SK-N-SH (cell line): ENCODE measurements at regions not wholly inside any gene's neighbourhood (a gene's known extent, or its start where the extent isn't known, plus 50 kb on each side); places are given as distances from the start of the nearest gene placed in this dataset.

ENCODE experiments used
- CTCF ChIA-PET: fragments of 300-600, 350-600 bp; formaldehyde crosslinking; extraction: SDS; loops from one replicate; lab custom pipeline; 2021; lab: Yijun Ruan, JAX
- POLR2A ChIA-PET: fragments of 350-600 bp; sonication (Branson Sonifier 250); formaldehyde crosslinking; extraction: SDS; loops from one replicate; lab custom pipeline; 2020; ENCODE audit warnings: antibody characterized with exemption, inconsistent platforms; lab: Yijun Ruan, JAX
- DNase-seq: peaks from one replicate; pipeline ENCODE4 v3.0.0; 2012
- H2AFZ ChIP-seq: fragments of 200-600 bp; sonication (generic); 2 replicates; pipeline ENCODE4 v1.8.1; 2016; ENCODE audit warnings: antibody characterized with exemption, mild to moderate bottlenecking, low read depth
- H3F3A ChIP-seq: fragments of 200-600 bp; sonication (generic); replicated peaks from 2 replicates; pipeline ENCODE3; 2016; ENCODE audit warnings: antibody characterized with exemption, mild to moderate bottlenecking; ENCODE audit not compliant: insufficient read depth
- H3K27ac ChIP-seq, 2 experiments: fragments of 200-500 bp in 1 of 2; fragments of 200-600 bp in 1 of 2; sonication (Bioruptor generic) in 1 of 2; sonication (generic), shearing (Covaris generic) in 1 of 2; 2 replicates each; pipeline versions ENCODE4 v1.5.1 to v1.6.1; 2014 to 2016; ENCODE audit warnings: low read depth in 2 of 2, inconsistent platforms in 1 of 2, low read length in 1 of 2, mild to moderate bottlenecking in 1 of 2, mixed read lengths in 1 of 2
- H3K27me3 ChIP-seq: fragments of 200-600 bp; sonication (generic), shearing (Covaris generic); 2 replicates; pipeline ENCODE4 v1.6.1; 2016; ENCODE audit warnings: mixed run types; ENCODE audit not compliant: insufficient read depth
- H3K36me3 ChIP-seq, 2 experiments: fragments of 200-500 bp in 1 of 2; fragments of 200-600 bp in 1 of 2; sonication (Bioruptor generic) in 1 of 2; sonication (generic) in 1 of 2; replicated peaks in 1 of 2; 2 replicates each; pipeline versions ENCODE3 to v1.5.1; 2014 to 2016; ENCODE audit warnings: low read length in 1 of 2, mild to moderate bottlenecking in 1 of 2; ENCODE audit not compliant: insufficient read depth in 2 of 2, control insufficient read depth in 1 of 2
- H3K4me1 ChIP-seq, 2 experiments: fragments of 200-500 bp in 1 of 2; fragments of 200-600 bp in 1 of 2; sonication (Bioruptor generic) in 1 of 2; sonication (generic), shearing (Covaris generic) in 1 of 2; 2 replicates each; pipeline versions ENCODE4 v1.5.1 to v1.6.1; 2014 to 2016; ENCODE audit warnings: low read depth in 1 of 2, low read length in 1 of 2, mixed run types in 1 of 2; ENCODE audit not compliant: insufficient read depth in 2 of 2, control insufficient read depth in 1 of 2
- H3K4me2 ChIP-seq: fragments of 200-600 bp; sonication (generic), shearing (Covaris generic); 2 replicates; pipeline ENCODE4 v1.6.1; 2017; ENCODE audit warnings: mixed run types
- H3K4me3 ChIP-seq, 2 experiments: fragments of 200-500 bp in 1 of 2; fragments of 200-600 bp in 1 of 2; sonication (Bioruptor generic) in 1 of 2; sonication (generic), shearing (Covaris generic) in 1 of 2; 2 replicates each; pipeline versions ENCODE4 v1.5.1 to v1.8.1; 2014 to 2016; ENCODE audit warnings: low read depth in 2 of 2, inconsistent platforms in 1 of 2, low read length in 1 of 2, mild to moderate bottlenecking in 1 of 2, mixed read lengths in 1 of 2, moderate library complexity in 1 of 2
- H3K79me2 ChIP-seq: fragments of 200-600 bp; sonication (generic); 2 replicates; pipeline ENCODE4 v1.8.1; 2017; ENCODE audit warnings: mild to moderate bottlenecking; ENCODE audit not compliant: insufficient read depth
- H3K9ac ChIP-seq: fragments of 200-600 bp; sonication (generic); 2 replicates; pipeline ENCODE4 v1.6.1; 2017; ENCODE audit warnings: mixed run types
- H3K9me2 ChIP-seq: fragments of 200-600 bp; sonication (generic); 2 replicates; pipeline ENCODE4 v1.6.1; 2017; ENCODE audit warnings: mixed run types
- H3K9me3 ChIP-seq: fragments of 200-600 bp; sonication (generic); 2 replicates; pipeline ENCODE4 v1.6.1; 2017; ENCODE audit warnings: mixed run types, mild to moderate bottlenecking, moderate library complexity
- H4K20me1 ChIP-seq: fragments of 200-600 bp; sonication (generic); 2 replicates; pipeline ENCODE4 v1.6.1; 2017; ENCODE audit warnings: mild to moderate bottlenecking, mixed run types; ENCODE audit not compliant: insufficient read depth
- EP300 ChIP-seq, 2 experiments: IDR thresholded peaks; 2 replicates each; pipeline versions ENCODE4 v1.4.0 to v1.6.1; 2012; ENCODE audit warnings: borderline replicate concordance in 1 of 2, low read depth in 1 of 2, low read length in 1 of 2
- FOXJ3 ChIP-seq: sonication (generic); formaldehyde crosslinking; IDR thresholded peaks from 2 replicates; pipeline ENCODE4 v1.5.1; 2020; ENCODE audit warnings: mild to moderate bottlenecking, missing genetic modification reagents
- FOXM1 ChIP-seq: IDR thresholded peaks from 2 replicates; pipeline ENCODE4 v1.4.0; 2012; ENCODE audit warnings: low read depth, mild to moderate bottlenecking
- GABPA ChIP-seq: IDR thresholded peaks from 2 replicates; pipeline ENCODE4 v1.4.0; 2012; ENCODE audit warnings: low read depth, mild to moderate bottlenecking
- JUND ChIP-seq: IDR thresholded peaks from 2 replicates; pipeline ENCODE4 v1.4.0; 2012
- MAX ChIP-seq: IDR thresholded peaks from 2 replicates; pipeline ENCODE4 v1.4.0; 2012; ENCODE audit warnings: low read depth
- MXI1 ChIP-seq: IDR thresholded peaks from 2 replicates; pipeline ENCODE4 v1.6.1; 2012; ENCODE audit warnings: mild to moderate bottlenecking, low read depth, low read length, improper control_type of control experiment
- NFIC ChIP-seq: IDR thresholded peaks from 2 replicates; pipeline ENCODE4 v1.4.0; 2012; ENCODE audit warnings: borderline replicate concordance
- PBX3 ChIP-seq: IDR thresholded peaks from 2 replicates; pipeline ENCODE4; 2012
- POLR2AphosphoS5 ChIP-seq: IDR thresholded peaks from 2 replicates; pipeline ENCODE4 v1.6.1; 2012; ENCODE audit warnings: low read depth, low read length
- RCOR1 ChIP-seq: fragments of 150-350 bp; IDR thresholded peaks from 2 replicates; pipeline ENCODE4 v1.6.1; 2017; ENCODE audit warnings: antibody characterized with exemption, low read length
- REST ChIP-seq: IDR thresholded peaks from 2 replicates; pipeline ENCODE4 v1.6.1; 2012; ENCODE audit warnings: mild to moderate bottlenecking, low read depth, low read length, moderate library complexity
- RFX5 ChIP-seq: IDR thresholded peaks from 2 replicates; pipeline ENCODE4 v1.6.1; 2012; ENCODE audit warnings: mild to moderate bottlenecking, improper control_type of control experiment, low read length
- RXRA ChIP-seq: IDR thresholded peaks from 2 replicates; pipeline ENCODE4 v1.4.0; 2012; ENCODE audit warnings: low read depth, mild to moderate bottlenecking, borderline replicate concordance
- SIN3A ChIP-seq: IDR thresholded peaks from 2 replicates; pipeline ENCODE4 v1.6.1; 2012; ENCODE audit warnings: low read depth, mild to moderate bottlenecking, low read length, moderate library complexity, borderline replicate concordance
- TAF1 ChIP-seq: IDR thresholded peaks from 2 replicates; pipeline ENCODE4 v1.6.1; 2012; ENCODE audit warnings: low read depth, mild to moderate bottlenecking, low read length, moderate library complexity, borderline replicate concordance
- USF1 ChIP-seq: IDR thresholded peaks from 2 replicates; pipeline ENCODE4 v1.4.0; 2012; ENCODE audit warnings: low read depth, borderline replicate concordance
- YY1 ChIP-seq: IDR thresholded peaks from 2 replicates; pipeline ENCODE4 v1.4.0; 2012; ENCODE audit warnings: low read depth, mild to moderate bottlenecking
- WGBS: methylation state at CpG from one replicate; pipeline ENCODE4 v1.1.6; 2017; ENCODE audit warnings: low lambda C conversion rate; 5-methylcytosine and 5-hydroxymethylcytosine counted together

- Histone ChIP-seq H4K20me1 (no peaks in the 10 kb centered on the region), H3K9me3 (no peaks in the 10 kb centered on the region), H3K9ac (no peak overlapping the region), H3K27me3 (no peaks in the 10 kb centered on the region), H3K4me2 (no peak overlapping the region), H3F3A (peaks cover 39% of the 10 kb centered on the region), H3K36me3 (no peaks in the 10 kb centered on the region), H3K9me2 (no peaks in the 10 kb centered on the region), H2AFZ (peak overlapping the region; percentile 82), H3K4me3 (no peak overlapping the region), H3K79me2 (no peaks in the 10 kb centered on the region), H3K4me1 (peaks cover 0 to 36% of the 10 kb centered on the region in 2 experiments; a peak in 2 of 4 replicates), H3K27ac (peak overlapping the region in 1 of 2 experiments; percentile 58; a peak in 2 of 4 replicates)
- ChIA-PET CTCF (no interaction called here), POLR2A (no interaction called here)
- DNase-seq: no peak
- 61% methylated on average over 1 of the region's 1 CpG for WGBS
- no peak for TF ChIP-seq REST
- TF ChIP-seq MXI1: no peak
- no peak for TF ChIP-seq FOXJ3 (CRISPR knock-in tag)
- no peak for TF ChIP-seq RFX5
- TF ChIP-seq FOXM1: no peak
- no peak for TF ChIP-seq GABPA
- TF ChIP-seq RCOR1: no peak
- TF ChIP-seq PBX3: no peak
- TF ChIP-seq TAF1: no peak
- TF ChIP-seq USF1: no peak
- no peak for TF ChIP-seq RXRA
- no peak for TF ChIP-seq POLR2AphosphoS5
- TF ChIP-seq JUND: no peak
- no peak for TF ChIP-seq NFIC
- TF ChIP-seq YY1: no peak
- no peak for TF ChIP-seq SIN3A
- TF ChIP-seq MAX: no peak
- TF ChIP-seq EP300 (IDR thresholded peaks at IDR 0.05; ENCODE audit: borderline replicate concordance in 1 of 2, low read depth in 1 of 2, low read length in 1 of 2): no peak
These were observed 72.8 kb upstream of the PARP8 start for GRCh38 chr5:50593681-50594080.
